GM12873 (cell line): ENCODE measurements at regions not wholly inside any gene's neighbourhood (a gene's known extent, or its start where the extent isn't known, plus 50 kb on each side); places are given as distances from the start of the nearest gene placed in this dataset.

Experiments used
- CTCF ChIP-seq: IDR thresholded peaks from 2 replicates; pipeline ENCODE4 v1.5.1; 2012; ENCODE audit warnings: low read depth, mild to moderate bottlenecking, moderate library complexity, low read length, control low read depth; ENCODE audit not compliant: insufficient read depth; ENCODE audit errors: missing control alignments

DNA sequence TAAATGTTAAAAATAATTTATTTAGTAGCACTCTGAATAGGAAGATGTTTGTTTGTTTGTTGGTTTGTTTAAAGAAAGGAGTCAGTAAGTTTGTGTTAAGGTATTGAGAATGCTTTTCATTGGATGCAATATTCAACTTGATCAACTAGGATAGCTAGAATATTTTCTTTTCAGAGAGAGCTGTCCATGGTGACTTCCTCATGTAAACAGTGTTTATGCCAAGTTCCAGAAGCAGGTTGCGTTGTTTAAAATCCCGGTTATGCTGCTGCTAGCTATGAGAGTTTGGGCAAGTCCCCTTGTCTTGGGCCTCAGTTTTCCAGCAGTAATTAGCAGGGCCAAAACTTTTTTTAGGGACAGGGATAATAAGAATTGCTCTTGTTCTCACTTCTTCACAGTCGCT lies 876.2 kb upstream of the HS3ST1 start:
- no peak for TF ChIP-seq CTCF

DNA sequence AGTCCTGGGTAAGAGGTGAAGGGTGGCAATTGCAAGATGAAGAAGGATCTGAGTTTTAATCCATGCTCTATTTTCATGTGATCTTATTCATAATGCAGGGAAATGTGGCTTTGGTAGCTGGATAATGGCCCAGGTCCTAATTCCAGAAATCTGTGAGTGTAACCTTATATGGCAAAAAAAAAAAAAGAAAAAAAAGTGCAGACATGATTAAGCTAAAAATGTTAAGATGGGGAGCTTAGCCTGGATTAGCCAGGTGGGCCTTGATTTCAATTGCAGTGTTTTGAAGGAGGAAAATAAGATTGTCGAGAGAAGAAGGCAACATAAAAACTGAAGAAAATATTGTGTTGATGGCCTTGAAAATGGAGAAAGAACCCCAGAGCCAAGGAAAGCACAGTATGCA lies 867.7 kb upstream of the HS3ST1 start:
- no peak for TF ChIP-seq CTCF

DNA sequence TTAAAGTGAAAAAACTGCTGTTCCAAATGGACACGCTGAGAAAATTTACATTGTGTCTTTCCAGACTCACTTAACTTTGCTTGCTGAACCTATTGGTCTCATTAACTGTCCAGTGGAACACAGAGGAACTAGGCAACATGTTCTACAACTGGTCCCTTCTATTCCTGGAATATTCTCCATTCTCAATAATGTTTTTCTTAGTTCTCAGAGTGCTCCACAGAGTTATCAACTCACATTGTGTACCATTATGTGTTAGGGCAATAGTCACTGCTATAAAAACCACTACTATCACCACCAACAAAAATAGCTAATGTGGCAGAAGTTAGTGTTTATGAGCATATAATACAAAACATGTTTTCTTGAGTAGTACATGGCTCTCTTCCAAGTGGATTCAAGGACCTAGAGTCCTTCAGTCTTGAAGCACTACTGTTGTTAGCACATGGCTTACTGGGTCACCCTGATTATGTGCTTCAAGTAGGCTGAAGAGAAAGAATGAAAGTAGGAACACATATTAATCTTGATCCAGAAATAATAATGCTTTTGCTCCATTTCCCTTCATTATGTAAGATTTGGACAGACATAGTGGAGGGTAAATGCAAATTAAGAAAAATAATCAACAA lies 865.3 kb upstream of the HS3ST1 start:
- no peak for TF ChIP-seq CTCF

DNA sequence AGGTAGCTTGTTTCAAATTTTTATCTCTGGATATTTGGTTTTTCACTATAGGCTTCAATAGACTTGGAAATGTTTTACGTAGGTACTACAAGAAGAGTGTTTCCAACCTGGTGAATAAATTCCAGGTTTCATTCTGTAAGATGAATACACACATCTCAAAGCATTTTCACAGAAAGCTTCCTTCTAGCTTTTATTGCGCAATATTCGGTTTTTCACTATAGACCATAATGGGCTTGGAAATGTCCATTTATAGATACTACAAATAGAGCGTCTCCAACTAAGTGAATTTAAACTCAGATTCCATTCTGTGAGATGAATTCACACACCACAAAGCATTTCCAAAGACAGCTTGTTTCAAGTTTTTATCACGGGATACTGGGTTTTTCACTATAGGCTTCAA lies 857.7 kb upstream of the HS3ST1 start:
- TF ChIP-seq CTCF, result no peak

DNA sequence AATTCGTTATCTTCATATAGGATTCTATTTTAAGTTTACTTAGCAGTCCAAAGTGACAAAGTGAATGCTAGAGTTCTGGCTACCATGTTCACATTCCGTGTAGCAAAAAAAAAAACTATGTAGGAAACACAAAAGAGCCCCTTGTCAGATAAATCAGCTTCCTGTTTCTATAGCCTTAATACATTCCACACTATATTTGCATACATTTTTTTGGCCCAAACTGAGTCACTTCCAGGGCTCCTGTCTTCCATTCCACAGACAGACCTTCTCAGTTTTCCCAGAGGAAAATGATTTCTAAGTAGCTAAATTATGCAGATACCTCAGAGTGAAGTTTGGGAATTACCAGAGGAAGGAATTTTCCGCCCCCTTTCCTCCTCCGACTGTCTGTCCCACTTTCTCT lies 841.9 kb upstream of the HS3ST1 start:
- no peak for TF ChIP-seq CTCF

DNA sequence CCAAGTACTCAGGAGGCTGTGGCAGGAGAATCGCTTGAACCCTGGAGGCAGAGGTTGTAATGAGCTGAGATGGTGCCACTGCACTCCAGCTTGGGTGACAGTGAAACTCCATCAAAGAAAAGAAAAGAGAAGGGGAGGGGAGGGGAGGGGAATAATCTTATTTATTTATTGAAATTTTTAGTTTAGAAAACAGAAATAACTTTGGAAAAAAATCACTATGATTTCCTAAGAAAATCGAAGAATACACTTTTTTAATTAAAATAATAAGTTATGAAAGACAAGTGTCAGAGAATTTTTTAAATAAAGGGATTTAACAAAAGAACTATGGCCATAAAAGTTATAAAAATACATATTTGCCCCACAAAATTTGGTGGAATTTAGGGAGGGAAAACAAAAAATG lies 836.9 kb upstream of the HS3ST1 start:
- no peak for TF ChIP-seq CTCF

GRCh38 chr4:12260453-12260852 lies 831.8 kb upstream of the HS3ST1 start:
- TF ChIP-seq CTCF, result no peak
